ENCODE measurements at regions not wholly inside any gene's neighbourhood (a gene's known extent, or its start where the extent isn't known, plus 50 kb on each side); places are given as distances from the start of the nearest gene placed in this dataset.

GRCh38 chr10:85204814-85205213 lies 876.4 kb downstream of the CCSER2 start:
- TF ChIP-seq CTCF (IDR thresholded peaks at IDR 0.05): no peak
- no peak for TF ChIP-seq EP300 (IDR thresholded peaks at IDR 0.05)
- TF ChIP-seq POLR2A (IDR thresholded peaks at IDR 0.05): no peak
